ENCODE measurements at regions not wholly inside any gene's neighbourhood (a gene's known extent, or its start where the extent isn't known, plus 50 kb on each side); places are given as distances from the start of the nearest gene placed in this dataset.

DNA sequence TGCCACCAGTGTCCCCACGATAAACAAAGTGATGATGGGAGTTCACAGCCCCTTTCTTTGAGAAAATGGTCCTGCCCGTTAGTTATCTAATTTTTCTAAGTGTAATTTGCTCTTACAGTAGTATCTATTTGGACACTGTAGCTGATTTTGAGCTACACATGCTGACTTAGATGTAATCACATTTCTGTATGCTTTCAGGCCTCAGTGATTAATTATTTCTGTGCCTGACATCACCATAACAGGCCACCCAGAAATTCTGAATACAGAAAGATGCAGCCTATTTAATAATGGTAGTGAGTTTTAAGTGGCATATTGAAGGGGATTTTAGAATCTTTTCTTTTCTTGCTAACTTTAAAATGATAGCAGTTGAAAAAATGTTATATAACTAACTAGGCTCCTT lies 147.6 kb upstream of the ANXA10 start:
- H3K36me3 ChIP-seq (ENCODE audit: control insufficient read depth in 1 of 2, insufficient read depth in 2 of 2, low read depth in 1 of 2, low read length in 2 of 2), result no peaks in the 10 kb centered on the region
- no CpG with 5 or more reads among the region's 2 CpGs for WGBS
- no peak overlapping the region for H3K27ac ChIP-seq (ENCODE audit: low read length, poor library complexity, severe bottlenecking)
- no peaks in the 10 kb centered on the region for H3K79me1 ChIP-seq (replicated peaks; ENCODE audit: low read length, poor library complexity, severe bottlenecking)
- no peak overlapping the region for H3K23ac ChIP-seq (ENCODE audit: low read length in 2 of 2)
- no peak overlapping the region for H3K4me3 ChIP-seq (ENCODE audit: insufficient read depth in 1 of 2, low read depth in 1 of 2, low read length in 2 of 2)
- DNase-seq, result no peak
- no peak overlapping the region for H3K4me2 ChIP-seq (ENCODE audit: low read length, poor library complexity, severe bottlenecking)
- no peak overlapping the region for H4K91ac ChIP-seq (ENCODE audit: low read length)
- H3K18ac ChIP-seq (ENCODE audit: low read depth in 1 of 2, low read length in 2 of 2), result no peak overlapping the region
- H2AK5ac ChIP-seq (ENCODE audit: low read length, severe bottlenecking), result no peak overlapping the region
- H2BK5ac ChIP-seq (ENCODE audit: low read depth, low read length, poor library complexity, severe bottlenecking), result no peak overlapping the region
- H2BK120ac ChIP-seq (ENCODE audit: low read depth, low read length), result no peak overlapping the region
- H3K4ac ChIP-seq (ENCODE audit: low read depth in 1 of 2, low read length in 2 of 2), result no peak overlapping the region
- H3K4me1 ChIP-seq (ENCODE audit: control insufficient read depth, insufficient read depth, low read depth, low read length), result no peaks in the 10 kb centered on the region
- no peaks in the 10 kb centered on the region for H3K27me3 ChIP-seq (ENCODE audit: control insufficient read depth in 1 of 2, insufficient read depth in 1 of 2, low read length in 2 of 2)
- no peak overlapping the region for H2BK12ac ChIP-seq (ENCODE audit: low read length in 2 of 2)
- no peak overlapping the region for H4K8ac ChIP-seq (ENCODE audit: low read length)
- H3K9me3 ChIP-seq (ENCODE audit: control insufficient read depth, low read length), result no peaks in the 10 kb centered on the region
- no peak overlapping the region for H2BK15ac ChIP-seq (ENCODE audit: low read depth, poor library complexity, severe bottlenecking)
- H3K9ac ChIP-seq (ENCODE audit: low read length), result no peak overlapping the region
- no peak overlapping the region for H2AFZ ChIP-seq (ENCODE audit: low read depth, low read length)
- H3K14ac ChIP-seq (ENCODE audit: low read length in 2 of 2), result no peak overlapping the region

- Histone ChIP-seq H3K79me1 (replicated peaks; ENCODE audit: low read length, poor library complexity, severe bottlenecking) (no peaks in the 10 kb centered on the region), H3K36me3 (ENCODE audit: control insufficient read depth in 1 of 2, insufficient read depth in 2 of 2, low read depth in 1 of 2, low read length in 2 of 2) (no peaks in the 10 kb centered on the region), H2BK15ac (ENCODE audit: low read depth, poor library complexity, severe bottlenecking) (no peak overlapping the region), H3K23ac (ENCODE audit: low read length in 2 of 2) (no peak overlapping the region), H3K4me2 (ENCODE audit: low read length, poor library complexity, severe bottlenecking) (no peak overlapping the region), H2BK12ac (ENCODE audit: low read length in 2 of 2) (no peak overlapping the region), H3K4me3 (ENCODE audit: insufficient read depth in 1 of 2, low read depth in 1 of 2, low read length in 2 of 2) (no peak overlapping the region), H3K14ac (ENCODE audit: low read length in 2 of 2) (no peak overlapping the region), H3K4me1 (ENCODE audit: control insufficient read depth, insufficient read depth, low read depth, low read length) (no peaks in the 10 kb centered on the region), H3K9ac (ENCODE audit: low read length) (no peak overlapping the region), H2BK5ac (ENCODE audit: low read depth, low read length, poor library complexity, severe bottlenecking) (no peak overlapping the region), H3K18ac (ENCODE audit: low read depth in 1 of 2, low read length in 2 of 2) (no peak overlapping the region), H3K27me3 (ENCODE audit: control insufficient read depth in 1 of 2, insufficient read depth in 1 of 2, low read length in 2 of 2) (no peaks in the 10 kb centered on the region), H3K27ac (ENCODE audit: low read length, poor library complexity, severe bottlenecking) (no peak overlapping the region), H2BK120ac (ENCODE audit: low read depth, low read length) (no peak overlapping the region), H2AK5ac (ENCODE audit: low read length, severe bottlenecking) (no peak overlapping the region), H3K4ac (ENCODE audit: low read depth in 1 of 2, low read length in 2 of 2) (no peak overlapping the region), H4K91ac (ENCODE audit: low read length) (no peak overlapping the region), H3K9me3 (ENCODE audit: control insufficient read depth, low read length) (peaks cover 22% of the 10 kb centered on the region), H2AFZ (ENCODE audit: low read depth, low read length) (no peak overlapping the region), H4K8ac (ENCODE audit: low read length) (no peak overlapping the region)
- no peak for DNase-seq
- WGBS, result 57% methylated on average over 1 of the region's 2 CpGs
Observed at GRCh38 chr4:167955006-167955405, 137.3 kb upstream of the ANXA10 start.

- H2AK5ac ChIP-seq (ENCODE audit: low read length, severe bottlenecking), result no peak overlapping the region
- no peak overlapping the region for H3K9ac ChIP-seq (ENCODE audit: low read length)
- no peak overlapping the region for H3K27ac ChIP-seq (ENCODE audit: low read length, poor library complexity, severe bottlenecking)
- no peak overlapping the region for H3K14ac ChIP-seq (ENCODE audit: low read length in 2 of 2)
- H3K4ac ChIP-seq (ENCODE audit: low read depth in 1 of 2, low read length in 2 of 2), result no peak overlapping the region
- H3K18ac ChIP-seq (ENCODE audit: low read depth in 1 of 2, low read length in 2 of 2), result no peak overlapping the region
- peaks cover 29% of the 10 kb centered on the region for H3K9me3 ChIP-seq (ENCODE audit: control insufficient read depth, low read length)
- H2BK5ac ChIP-seq (ENCODE audit: low read depth, low read length, poor library complexity, severe bottlenecking), result no peak overlapping the region
- H3K4me1 ChIP-seq (ENCODE audit: control insufficient read depth, insufficient read depth, low read depth, low read length), result no peaks in the 10 kb centered on the region
- no peak overlapping the region for H4K8ac ChIP-seq (ENCODE audit: low read length)
- H3K23ac ChIP-seq (ENCODE audit: low read length in 2 of 2), result no peak overlapping the region
- H2BK15ac ChIP-seq (ENCODE audit: low read depth, poor library complexity, severe bottlenecking), result no peak overlapping the region
- H3K36me3 ChIP-seq (ENCODE audit: control insufficient read depth in 1 of 2, insufficient read depth in 2 of 2, low read depth in 1 of 2, low read length in 2 of 2), result no peaks in the 10 kb centered on the region
- no peak overlapping the region for H2BK120ac ChIP-seq (ENCODE audit: low read depth, low read length)
- H3K79me1 ChIP-seq (replicated peaks; ENCODE audit: low read length, poor library complexity, severe bottlenecking), result no peaks in the 10 kb centered on the region
- no peak overlapping the region for H2AFZ ChIP-seq (ENCODE audit: low read depth, low read length)
- H3K4me2 ChIP-seq (ENCODE audit: low read length, poor library complexity, severe bottlenecking), result no peak overlapping the region
- no peak overlapping the region for H2BK12ac ChIP-seq (ENCODE audit: low read length in 2 of 2)
- H3K27me3 ChIP-seq (ENCODE audit: control insufficient read depth in 1 of 2, insufficient read depth in 1 of 2, low read length in 2 of 2), result no peaks in the 10 kb centered on the region
- no peak overlapping the region for H4K91ac ChIP-seq (ENCODE audit: low read length)
- H3K4me3 ChIP-seq (ENCODE audit: insufficient read depth in 1 of 2, low read depth in 1 of 2, low read length in 2 of 2), result no peak overlapping the region
- DNase-seq, result no peak
Observed at GRCh38 chr4:167956676-167957075, 135.7 kb upstream of the ANXA10 start.

- H3K4ac ChIP-seq (ENCODE audit: low read depth in 1 of 2, low read length in 2 of 2), result no peak overlapping the region
- H3K27ac ChIP-seq (ENCODE audit: low read length, poor library complexity, severe bottlenecking), result no peak overlapping the region
- no peak overlapping the region for H3K23ac ChIP-seq (ENCODE audit: low read length in 2 of 2)
- H3K14ac ChIP-seq (ENCODE audit: low read length in 2 of 2), result no peak overlapping the region
- no peak overlapping the region for H3K9ac ChIP-seq (ENCODE audit: low read length)
- no peak for DNase-seq
- H3K4me1 ChIP-seq (ENCODE audit: control insufficient read depth, insufficient read depth, low read depth, low read length), result no peaks in the 10 kb centered on the region
- 68% methylated on average over 2 of the region's 2 CpGs for WGBS
- H2AK5ac ChIP-seq (ENCODE audit: low read length, severe bottlenecking), result no peak overlapping the region
- no peak overlapping the region for H2BK12ac ChIP-seq (ENCODE audit: low read length in 2 of 2)
- no peak overlapping the region for H4K91ac ChIP-seq (ENCODE audit: low read length)
- H4K8ac ChIP-seq (ENCODE audit: low read length), result no peak overlapping the region
- H2BK5ac ChIP-seq (ENCODE audit: low read depth, low read length, poor library complexity, severe bottlenecking), result no peak overlapping the region
- H2BK15ac ChIP-seq (ENCODE audit: low read depth, poor library complexity, severe bottlenecking), result no peak overlapping the region
- H3K79me1 ChIP-seq (replicated peaks; ENCODE audit: low read length, poor library complexity, severe bottlenecking), result no peaks in the 10 kb centered on the region
- peaks cover 13% of the 10 kb centered on the region for H3K9me3 ChIP-seq (ENCODE audit: control insufficient read depth, low read length)
- no peak overlapping the region for H2BK120ac ChIP-seq (ENCODE audit: low read depth, low read length)
- H3K18ac ChIP-seq (ENCODE audit: low read depth in 1 of 2, low read length in 2 of 2), result no peak overlapping the region
- no peak overlapping the region for H3K4me2 ChIP-seq (ENCODE audit: low read length, poor library complexity, severe bottlenecking)
- no peak overlapping the region for H2AFZ ChIP-seq (ENCODE audit: low read depth, low read length)
- H3K36me3 ChIP-seq (ENCODE audit: control insufficient read depth in 1 of 2, insufficient read depth in 2 of 2, low read depth in 1 of 2, low read length in 2 of 2), result no peaks in the 10 kb centered on the region
- H3K4me3 ChIP-seq (ENCODE audit: insufficient read depth in 1 of 2, low read depth in 1 of 2, low read length in 2 of 2), result no peak overlapping the region
- no peaks in the 10 kb centered on the region for H3K27me3 ChIP-seq (ENCODE audit: control insufficient read depth in 1 of 2, insufficient read depth in 1 of 2, low read length in 2 of 2)
Observed at GRCh38 chr4:167964766-167965373, 127.5 kb upstream of the ANXA10 start.
